ENCODE measurements at regions not wholly inside any gene's neighbourhood (a gene's known extent, or its start where the extent isn't known, plus 50 kb on each side); places are given as distances from the start of the nearest gene placed in this dataset.

DNA sequence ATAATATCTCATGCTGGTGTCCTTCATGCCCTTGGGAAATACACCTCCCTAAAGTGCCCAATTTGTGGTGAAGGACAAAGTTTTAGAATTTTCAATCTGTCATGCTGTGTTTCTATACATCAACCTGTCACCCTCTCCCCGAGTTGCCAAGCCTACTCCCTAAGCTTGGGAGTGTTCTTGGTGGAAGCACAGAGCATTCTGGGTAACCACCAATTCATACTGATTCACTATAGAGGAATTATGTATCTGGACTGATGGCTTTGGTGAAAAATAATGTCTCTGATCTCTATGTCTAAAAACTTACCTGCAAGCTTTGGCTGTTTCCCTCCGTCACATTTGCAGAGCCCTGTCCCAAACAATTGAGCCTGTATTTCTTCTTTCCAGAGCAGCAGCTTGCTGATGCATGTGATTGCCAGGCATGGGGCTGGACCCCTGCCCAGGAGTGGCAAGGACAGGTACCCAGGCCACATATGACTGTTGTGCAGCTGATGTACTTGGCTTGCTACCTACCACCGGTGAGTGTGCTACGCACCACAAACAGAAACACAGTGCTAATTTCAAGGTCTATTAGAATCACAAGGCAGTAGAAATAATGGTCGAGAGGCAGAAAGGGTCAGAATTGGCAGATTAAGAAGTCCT is 202.8 kb upstream of the CITED2 start:
- DNase-seq (ENCODE audit: low read depth) = no peak

DNA sequence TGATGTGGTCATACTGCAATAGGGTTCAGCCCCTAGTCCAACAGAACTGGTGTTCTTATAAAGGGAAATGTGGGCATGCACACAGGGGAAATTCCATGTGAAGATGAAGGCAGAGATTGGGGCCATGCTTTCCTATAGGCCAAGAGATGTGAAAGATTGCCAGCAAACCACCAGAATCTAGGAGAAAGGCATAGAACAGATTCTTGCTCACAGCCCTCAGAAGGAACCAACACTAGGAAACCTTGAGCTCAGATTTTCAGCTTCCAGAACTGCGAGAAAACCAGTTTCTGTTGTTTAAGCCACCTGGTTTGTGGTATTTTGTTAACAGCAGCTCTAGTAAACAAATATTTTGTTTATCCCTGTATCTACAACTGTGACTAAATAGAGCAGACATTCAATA is 197.6 kb upstream of the CITED2 start:
- no peak for DNase-seq (ENCODE audit: low read depth)

DNA sequence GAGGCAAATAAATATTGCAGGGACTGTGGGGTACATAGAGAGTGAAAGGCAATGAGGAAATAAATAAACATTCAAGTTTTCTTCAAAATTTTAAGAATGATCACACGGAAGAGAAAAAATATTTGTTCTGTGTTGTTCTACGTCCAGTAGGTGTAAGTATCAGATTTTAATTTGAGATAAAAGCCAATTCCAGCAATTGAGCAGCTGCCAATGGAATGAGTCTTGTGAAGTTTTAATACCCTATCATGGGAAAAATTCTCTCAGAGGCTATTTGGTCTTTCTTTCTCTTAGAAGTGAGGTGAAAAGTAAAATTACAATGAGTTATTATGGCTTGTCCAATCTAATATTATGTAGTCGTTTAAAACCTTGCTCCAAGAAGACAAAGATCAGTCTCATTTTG is 195.7 kb upstream of the CITED2 start:
- no peak for DNase-seq (ENCODE audit: low read depth)

DNA sequence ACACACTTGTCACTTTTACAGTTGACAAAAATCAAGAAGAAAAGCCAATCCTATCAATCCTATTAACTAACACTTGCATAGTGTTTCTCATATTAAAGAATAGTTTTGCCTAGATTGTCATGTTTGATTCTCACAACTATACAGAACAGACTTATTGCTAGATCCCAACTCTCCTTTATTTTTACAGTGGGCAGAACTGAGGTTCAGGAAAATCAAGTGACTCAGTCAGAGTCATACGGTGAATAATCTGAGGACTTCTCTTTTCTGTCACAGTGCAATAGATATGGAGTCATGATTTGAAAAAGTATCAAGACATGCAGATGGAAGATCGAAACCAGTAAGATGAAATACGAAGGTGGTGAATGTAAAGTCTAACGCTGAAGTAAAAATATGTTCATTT is 195.1 kb upstream of the CITED2 start:
- no peak for DNase-seq (ENCODE audit: low read depth)

DNA sequence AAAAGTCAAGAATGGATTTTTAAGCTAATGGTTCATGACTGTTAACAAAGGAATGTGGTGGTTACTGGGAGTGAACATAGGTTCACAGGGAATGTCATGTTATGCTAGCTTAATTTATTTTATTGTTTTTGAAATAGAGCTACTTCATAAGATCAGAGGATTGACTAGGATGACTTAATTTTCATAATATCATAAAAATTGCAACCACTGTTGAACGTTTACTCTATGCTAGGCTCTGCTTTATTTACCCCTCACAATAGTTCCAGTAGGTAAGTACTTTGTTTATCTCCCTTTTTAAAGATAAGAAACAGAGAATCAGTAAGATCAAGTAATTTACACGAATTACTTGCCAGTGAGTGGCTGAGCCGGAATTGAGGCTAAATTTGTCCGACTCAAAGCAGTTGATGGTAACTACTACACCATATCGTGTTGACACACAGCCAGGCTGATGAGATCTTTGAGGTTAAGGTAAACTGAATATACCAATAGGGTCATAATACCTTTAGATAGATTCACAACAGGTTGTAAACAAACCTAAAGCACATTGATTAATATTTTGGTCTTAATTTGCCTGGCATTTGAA is 194.6 kb upstream of the CITED2 start:
- peak; percentile 54 for DNase-seq (ENCODE audit: low read depth)

DNA sequence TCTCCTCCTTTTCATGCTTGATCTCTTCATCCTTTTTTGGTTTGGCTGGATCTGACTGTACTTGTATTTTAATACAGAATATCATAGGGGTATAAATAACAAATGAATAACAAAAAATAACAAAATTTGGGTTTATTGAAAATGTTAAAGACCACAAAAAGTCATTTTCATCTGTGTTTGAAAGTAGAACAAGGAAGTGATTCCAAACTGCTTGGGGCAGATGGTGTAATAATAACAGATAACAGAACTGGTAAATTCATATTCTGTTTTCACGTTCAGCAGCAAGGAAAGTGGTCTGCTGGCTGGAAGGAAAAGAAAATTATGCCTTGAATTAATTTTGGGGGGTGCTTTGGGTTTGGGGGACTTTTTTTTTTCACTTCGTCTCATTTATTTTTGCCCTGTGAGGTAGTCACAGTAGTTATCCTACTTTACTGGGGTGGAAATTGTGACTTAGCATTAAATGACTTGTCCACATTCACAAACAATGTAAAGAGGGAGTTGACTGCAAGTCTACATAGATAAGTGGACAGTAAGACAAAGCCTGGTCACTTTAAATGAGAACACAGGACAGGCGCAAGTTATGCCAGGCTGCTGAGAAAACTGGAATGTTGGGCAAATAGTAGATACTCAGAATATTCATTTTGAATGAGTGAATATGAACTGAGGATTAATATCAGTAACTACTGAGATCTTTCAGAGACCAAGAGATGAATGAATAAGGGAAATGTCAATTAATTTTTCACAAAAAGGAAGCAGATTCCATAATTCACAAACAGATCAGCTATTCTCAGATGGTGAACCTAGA is 193.9 kb upstream of the CITED2 start:
- DNase-seq (ENCODE audit: low read depth) = no peak

DNA sequence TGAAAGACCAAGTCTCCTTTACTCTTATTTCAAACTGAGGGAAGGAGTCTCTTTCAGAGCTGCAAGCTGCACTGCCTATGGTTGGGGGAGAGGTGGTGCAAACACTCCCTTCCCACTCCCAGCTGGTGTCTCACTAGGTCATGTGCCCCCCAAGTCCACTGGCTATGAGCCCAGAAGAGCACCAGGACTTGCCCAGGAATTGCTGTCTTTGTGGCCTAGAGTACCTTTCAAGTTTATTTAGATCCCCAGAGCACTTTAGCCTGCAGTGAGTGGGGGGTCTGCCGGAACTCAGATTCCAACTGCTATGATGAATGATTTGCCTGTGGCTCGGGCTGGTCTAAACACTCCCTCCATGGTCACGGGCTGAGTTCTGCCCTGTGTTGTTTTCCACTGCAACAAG is 192.6 kb upstream of the CITED2 start:
- DNase-seq (ENCODE audit: low read depth) = no peak

DNA sequence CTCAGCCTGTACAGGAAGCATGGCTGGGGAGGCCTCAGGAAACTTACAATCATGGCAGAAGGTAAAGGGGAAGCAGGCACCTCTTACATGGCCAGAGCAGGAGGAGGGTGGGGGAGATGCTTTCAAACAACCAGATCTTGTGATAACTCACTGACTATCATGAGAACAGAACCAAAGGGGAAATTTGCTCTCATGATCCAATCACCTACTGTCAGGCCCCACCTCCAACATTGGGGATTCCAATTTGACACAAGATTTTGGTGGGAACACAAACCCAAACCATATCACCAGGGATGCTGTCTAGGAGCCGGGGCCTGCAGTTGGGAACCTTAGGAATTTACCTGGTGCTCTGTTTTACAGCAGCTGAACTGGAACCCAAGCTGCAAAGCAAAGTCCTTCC is 191.1 kb upstream of the CITED2 start:
- DNase-seq (ENCODE audit: low read depth) = no peak

DNA sequence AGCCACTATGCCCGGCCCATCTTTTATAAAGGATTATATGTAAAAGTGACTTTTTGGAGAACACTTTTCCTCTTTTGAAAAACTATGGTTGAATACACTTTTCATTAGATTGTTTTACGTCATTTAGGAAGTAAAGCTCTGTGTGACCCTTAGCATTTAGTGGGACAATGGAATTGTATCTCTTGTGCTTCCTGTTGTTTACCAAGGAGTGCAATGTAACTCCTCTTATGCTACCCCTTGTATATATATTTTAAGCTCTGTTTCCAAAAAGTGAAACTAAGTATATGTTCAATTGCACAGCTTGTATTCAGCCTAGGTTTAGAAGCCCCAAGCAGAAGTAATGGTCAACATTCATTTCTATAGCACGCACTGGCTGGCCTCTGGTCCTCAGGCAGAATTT is 183.1 kb upstream of the CITED2 start:
- no peak for DNase-seq (ENCODE audit: low read depth)

DNA sequence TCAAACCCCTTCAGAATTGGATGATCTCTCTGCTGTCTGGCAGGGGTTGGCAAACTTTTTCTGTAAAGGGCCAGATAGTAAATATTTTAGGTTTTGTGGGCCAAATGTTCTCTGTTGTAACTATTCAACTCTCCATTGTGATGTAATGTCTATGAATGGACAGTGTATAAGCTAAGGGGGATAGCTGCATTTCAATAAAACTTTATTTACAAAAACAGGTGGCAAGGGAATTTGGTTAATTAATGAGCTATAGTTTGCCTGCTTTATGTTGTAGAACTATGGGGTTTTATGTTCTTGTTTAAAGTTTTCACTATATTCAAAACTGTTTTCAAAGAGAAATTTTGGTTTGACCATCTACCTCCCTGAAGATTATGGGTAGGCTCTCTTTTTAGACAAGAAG is 182.1 kb upstream of the CITED2 start:
- DNase-seq (ENCODE audit: low read depth) = no peak

DNA sequence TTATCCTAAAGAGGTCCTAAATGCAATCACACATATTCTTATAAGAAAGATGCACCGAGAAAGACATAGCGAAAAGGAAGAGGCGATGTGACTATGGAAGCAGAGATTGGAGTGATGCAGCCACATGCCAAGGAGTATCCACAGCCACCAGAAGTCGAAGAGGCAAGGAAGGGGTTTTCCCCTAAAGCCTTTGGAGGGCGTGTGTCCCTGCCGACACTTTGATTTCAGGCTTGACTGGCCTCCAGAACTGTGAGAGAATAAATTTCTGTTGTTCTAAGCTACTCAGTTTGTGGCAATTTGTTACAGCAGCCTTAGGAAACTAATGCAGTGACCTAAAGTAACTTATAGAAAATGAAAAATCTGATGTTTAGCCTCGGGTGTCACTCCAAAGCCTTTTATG is 179.5 kb upstream of the CITED2 start:
- DNase-seq (ENCODE audit: low read depth) = no peak

DNA sequence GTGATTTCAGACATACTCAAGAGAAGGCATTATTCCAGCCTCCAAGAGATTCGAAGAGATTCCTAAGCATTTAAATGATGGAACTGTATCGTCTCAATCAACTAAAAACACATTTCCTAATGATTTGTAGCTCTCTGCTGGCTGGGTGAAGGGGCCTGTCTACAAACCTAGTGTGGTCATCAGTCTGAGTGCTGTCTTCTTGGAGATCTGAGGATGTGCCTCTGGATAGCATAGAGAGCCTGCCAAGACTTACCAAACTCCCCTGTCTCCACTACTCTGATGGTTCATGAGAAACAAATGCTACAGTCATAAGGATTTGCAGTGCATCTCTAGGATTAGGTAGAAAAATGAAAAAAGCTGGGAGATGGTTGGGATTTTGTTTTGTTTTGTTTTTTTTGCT is 176.9 kb upstream of the CITED2 start:
- no peak for DNase-seq (ENCODE audit: low read depth)

DNA sequence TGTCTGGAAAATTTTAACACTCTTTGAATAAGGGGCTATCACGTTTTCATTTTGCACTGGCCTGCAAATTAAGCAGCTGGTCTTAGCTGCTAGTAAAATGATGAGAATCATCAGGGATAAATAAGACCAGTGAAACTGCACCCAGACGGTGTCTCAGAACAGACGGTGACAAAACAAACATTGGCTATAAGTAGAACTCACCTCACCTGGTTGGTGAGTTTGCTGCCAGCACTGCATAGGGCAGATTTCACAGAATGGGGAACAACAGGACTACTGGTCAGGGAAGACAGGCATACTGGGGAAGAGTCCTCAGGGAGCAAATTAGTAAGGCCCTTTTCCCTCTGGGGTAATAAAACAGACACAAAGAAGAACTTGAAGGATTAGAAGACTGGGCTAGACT is 175.9 kb upstream of the CITED2 start:
- no peak for DNase-seq (ENCODE audit: low read depth)

DNA sequence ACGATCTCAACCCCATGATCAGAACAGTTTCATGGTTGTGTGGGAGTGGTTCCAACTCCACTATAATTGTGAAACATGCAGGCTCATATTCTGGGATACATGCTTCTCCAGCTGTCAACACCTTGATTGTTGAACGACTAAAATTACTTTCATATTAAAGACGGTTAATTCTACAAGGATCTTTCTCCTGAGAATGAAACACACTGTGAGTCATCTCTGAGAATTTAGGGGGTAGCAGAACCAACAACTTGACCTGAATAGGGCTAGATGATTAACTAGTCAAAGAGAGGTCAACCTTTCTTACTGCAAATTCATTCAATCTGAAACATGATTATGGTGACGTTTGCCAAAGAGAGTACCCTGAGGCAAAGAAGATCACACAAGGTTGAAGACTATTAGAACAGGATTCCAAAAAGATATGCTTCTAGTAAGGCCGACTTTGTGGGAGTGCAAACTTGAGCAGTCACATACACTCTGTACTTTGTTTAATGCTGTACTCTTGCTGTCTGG is 175.2 kb upstream of the CITED2 start:
- no peak for DNase-seq (ENCODE audit: low read depth)

DNA sequence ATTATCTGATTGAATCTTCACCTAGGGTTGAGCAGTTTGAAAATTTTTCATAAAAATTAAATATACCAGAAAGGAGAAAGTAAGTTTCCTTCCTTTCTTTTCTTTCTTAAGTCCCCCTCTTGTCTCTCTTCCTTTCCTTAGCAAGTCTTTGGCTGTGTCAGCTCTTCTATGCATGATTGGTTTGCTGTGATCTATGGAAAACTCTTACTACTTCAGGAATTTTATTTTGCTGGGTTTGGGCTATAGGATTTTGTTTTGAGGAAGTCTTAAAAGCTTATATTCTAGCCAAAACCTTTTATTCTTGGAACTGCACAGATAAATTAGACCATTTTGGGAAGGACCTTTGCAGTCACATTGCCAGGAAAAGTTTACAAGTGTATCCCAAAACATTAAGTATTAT is 173.4 kb upstream of the CITED2 start:
- DNase-seq (ENCODE audit: low read depth) = no peak

DNA sequence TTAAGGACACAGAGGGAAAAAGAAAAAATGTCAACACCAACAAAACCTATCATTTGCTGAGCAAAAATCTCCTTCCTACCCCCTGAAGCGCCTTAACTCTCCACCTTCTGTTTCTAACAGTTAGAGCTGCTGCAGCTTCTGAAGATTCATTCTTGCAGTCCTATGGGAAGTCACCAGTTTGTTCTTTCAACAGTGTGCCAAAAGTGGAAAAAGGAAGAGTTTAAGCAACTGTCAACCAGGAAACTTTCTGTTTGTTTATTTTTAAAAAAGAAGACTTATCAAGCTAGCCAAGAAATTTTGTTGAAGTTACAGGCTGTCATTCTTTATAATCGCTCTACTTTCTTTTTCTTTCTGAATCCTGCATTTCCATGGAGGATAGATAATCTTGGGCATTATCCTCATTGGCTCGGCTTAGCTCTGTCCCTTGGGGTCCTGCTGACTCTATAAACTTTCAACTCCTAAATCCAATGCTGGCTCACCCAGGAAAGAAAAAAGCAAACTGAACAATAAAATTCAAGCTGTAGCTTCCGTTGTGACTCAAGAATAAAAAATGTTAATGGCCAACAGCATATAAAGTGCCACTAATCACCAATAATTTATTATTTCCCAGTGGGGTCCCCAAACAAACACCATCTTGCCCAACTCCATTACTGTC is 172.8 kb upstream of the CITED2 start:
- DNase-seq (ENCODE audit: low read depth) = peak; percentile 66

DNA sequence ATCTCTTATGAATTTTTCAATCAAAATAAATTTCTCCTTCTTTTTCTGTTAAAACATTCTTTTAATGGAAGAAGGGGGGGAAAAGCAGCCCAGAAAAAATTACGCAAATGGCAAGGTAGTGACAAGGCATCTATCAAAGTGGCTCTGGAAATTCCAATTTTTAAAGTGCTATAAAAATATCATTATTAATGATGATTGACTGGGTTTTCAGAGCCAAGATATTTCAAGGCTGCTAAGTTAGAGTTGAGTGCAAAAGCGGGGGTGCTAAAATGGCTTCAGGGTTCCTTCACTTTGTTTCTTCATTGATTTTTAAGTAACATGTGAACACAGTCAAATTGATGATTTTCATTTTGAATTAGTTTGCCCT is 171.6 kb upstream of the CITED2 start:
- DNase-seq (ENCODE audit: low read depth) = no peak

DNA sequence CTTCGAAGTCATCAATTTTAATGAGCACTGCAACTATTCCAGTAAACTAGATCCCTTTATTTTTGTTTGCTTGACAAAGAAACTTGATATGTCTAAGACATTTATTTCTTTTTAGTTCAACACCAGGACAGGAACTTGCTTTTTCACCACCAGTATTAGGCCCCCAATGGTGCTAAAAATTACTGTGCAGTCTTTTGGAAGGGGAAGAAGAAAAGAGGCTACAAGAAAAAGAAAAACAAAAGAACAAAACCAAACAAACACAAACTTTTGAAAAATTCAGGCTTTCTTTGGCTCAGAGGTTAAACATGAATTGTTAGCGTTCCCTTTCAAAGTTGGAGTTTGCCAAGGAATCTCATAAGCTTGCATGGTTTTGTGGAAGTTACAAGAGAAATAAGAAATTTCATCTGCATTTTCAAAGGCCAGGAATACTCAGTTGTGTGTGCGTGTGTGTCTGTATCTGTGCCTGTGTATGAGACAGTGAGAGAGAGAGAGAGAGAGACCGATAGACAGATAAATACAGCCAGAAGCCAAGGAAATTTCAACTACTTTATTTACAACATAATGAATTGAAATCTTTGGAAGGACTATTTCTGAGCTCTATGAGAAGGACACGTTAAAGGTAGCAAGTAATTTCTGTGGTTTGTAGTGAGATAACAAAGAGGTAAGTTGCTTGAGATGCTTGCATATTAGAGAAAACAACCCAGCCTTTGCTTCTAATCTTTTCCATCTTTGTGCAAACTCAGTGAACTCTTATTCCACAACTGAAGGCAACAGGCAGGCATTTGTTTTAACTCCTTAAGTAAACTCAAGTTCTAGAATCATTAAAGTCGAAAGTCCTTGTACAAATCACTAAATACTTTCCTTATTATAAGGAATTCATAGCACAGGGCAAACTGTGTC is 171.0 kb upstream of the CITED2 start:
- peak; percentile 45 for DNase-seq (ENCODE audit: low read depth)

DNA sequence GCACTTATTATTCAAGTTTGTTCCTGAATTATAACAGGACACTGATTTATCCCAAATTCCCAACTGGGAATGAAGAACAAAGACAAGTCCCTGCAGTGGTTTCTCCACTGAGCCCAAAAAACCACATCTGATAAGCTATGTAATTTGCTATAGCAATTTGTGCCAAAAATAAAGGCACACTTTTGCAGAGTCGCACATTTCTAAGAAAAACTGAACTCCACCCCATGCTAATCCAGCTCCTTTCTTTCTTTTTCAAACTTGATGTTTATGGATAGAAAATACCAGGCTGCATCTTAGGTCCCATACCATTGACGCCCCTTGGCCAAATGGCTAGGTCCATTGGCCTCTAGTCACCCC is 170.2 kb upstream of the CITED2 start:
- no peak for DNase-seq (ENCODE audit: low read depth)

DNA sequence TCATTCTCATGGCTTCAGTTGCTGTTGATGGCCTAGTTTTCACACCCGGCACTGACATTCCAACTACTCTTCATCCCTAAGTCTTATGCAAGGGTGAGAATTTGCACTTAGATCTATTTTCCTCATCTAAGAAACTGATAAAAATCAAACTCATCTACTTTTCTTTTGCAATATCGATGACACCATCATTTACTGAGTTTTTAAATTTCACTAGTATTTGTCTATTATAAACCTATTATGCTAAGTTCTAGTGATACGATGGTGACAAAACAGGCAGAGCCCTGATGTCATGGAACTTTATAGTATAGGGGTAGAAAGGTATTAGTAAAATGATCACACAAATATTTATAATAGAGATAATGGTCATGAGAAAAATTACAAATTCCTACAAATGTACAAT is 167.9 kb upstream of the CITED2 start:
- no peak for DNase-seq (ENCODE audit: low read depth)

DNA sequence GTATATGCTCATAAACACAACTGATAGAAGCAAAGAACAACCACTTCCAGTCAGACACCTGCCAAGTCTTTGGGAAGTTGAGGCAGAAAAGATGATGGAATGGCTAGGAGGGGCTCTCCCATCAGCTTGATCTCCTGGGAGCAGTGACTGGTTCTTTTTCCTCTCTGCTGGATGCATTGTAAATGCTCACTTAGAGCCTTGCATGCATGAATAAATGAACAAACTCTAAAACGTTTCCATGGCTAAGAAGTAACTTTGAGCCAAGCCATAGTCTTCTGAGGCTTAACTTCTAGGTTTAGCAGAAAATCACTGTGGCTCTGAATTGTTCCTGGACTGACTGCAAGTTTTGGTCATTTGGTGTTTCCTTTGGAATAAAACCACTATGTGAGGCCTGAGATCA is 166.4 kb upstream of the CITED2 start:
- no peak for DNase-seq (ENCODE audit: low read depth)

DNA sequence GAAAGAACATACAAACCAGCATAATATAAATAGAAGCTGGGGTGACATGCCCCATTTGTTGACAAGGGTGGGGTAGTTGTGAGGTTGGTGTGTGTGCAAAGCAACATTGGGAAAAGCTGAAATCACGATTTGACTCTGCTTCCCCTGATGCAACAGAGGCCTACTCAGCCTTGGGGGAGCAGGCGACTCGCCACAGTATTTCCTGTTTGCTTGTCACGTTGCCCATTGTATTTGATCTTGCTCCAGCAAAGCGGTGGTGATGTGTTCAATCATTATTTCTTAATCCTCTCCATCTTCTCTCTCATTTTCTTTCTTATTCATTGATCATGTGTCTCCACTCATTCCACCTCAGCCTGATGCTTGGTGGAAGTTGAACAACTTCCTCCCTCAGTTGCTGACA is 165.8 kb upstream of the CITED2 start:
- DNase-seq (ENCODE audit: low read depth) = peak; percentile 84

All from fibroblast of gingiva (primary cell).